ENCODE measurements at regions not wholly inside any gene's neighbourhood (a gene's known extent, or its start where the extent isn't known, plus 50 kb on each side); places are given as distances from the start of the nearest gene placed in this dataset.

DNA sequence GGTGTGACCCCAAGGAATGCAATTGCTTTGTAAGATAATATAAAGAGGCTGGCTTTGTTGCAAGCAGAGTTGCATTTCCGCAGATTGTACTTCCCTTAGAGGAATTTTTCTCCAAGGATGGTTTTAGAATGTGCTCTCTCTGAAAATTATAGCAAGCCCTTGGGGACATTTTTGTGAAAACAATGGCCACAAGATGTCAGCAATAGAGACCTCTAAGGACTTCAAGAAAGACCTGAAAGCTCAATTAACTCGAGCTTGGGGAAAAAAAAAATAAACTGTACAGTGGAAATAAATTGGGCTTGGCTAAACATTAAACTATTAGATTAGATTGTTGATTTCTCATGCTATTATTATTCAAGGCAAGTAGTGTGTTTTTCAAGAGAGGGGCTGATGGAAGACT, 81.3 kb upstream of the KYNU start:
- TF ChIP-seq TAF1 (IDR thresholded peaks at IDR 0.05; ENCODE audit: borderline replicate concordance, insufficient read depth, low read length) (no peak), POLR2AphosphoS5 (IDR thresholded peaks at IDR 0.05; ENCODE audit: low read depth, low read length) (no peak)
- TF ChIP-seq, protein P1, sequence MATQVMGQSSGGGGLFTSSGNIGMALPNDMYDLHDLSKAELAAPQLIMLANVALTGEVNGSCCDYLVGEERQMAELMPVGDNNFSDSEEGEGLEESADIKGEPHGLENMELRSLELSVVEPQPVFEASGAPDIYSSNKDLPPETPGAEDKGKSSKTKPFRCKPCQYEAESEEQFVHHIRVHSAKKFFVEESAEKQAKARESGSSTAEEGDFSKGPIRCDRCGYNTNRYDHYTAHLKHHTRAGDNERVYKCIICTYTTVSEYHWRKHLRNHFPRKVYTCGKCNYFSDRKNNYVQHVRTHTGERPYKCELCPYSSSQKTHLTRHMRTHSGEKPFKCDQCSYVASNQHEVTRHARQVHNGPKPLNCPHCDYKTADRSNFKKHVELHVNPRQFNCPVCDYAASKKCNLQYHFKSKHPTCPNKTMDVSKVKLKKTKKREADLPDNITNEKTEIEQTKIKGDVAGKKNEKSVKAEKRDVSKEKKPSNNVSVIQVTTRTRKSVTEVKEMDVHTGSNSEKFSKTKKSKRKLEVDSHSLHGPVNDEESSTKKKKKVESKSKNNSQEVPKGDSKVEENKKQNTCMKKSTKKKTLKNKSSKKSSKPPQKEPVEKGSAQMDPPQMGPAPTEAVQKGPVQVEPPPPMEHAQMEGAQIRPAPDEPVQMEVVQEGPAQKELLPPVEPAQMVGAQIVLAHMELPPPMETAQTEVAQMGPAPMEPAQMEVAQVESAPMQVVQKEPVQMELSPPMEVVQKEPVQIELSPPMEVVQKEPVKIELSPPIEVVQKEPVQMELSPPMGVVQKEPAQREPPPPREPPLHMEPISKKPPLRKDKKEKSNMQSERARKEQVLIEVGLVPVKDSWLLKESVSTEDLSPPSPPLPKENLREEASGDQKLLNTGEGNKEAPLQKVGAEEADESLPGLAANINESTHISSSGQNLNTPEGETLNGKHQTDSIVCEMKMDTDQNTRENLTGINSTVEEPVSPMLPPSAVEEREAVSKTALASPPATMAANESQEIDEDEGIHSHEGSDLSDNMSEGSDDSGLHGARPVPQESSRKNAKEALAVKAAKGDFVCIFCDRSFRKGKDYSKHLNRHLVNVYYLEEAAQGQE (IDR thresholded peaks at IDR 0.05; ENCODE audit: insufficient read depth in 1 of 2, low read depth in 2 of 2, low read length in 2 of 2): no peak
